ENCODE measurements at regions not wholly inside any gene's neighbourhood (a gene's known extent, or its start where the extent isn't known, plus 50 kb on each side); places are given as distances from the start of the nearest gene placed in this dataset.

- TF ChIP-seq, protein P1, sequence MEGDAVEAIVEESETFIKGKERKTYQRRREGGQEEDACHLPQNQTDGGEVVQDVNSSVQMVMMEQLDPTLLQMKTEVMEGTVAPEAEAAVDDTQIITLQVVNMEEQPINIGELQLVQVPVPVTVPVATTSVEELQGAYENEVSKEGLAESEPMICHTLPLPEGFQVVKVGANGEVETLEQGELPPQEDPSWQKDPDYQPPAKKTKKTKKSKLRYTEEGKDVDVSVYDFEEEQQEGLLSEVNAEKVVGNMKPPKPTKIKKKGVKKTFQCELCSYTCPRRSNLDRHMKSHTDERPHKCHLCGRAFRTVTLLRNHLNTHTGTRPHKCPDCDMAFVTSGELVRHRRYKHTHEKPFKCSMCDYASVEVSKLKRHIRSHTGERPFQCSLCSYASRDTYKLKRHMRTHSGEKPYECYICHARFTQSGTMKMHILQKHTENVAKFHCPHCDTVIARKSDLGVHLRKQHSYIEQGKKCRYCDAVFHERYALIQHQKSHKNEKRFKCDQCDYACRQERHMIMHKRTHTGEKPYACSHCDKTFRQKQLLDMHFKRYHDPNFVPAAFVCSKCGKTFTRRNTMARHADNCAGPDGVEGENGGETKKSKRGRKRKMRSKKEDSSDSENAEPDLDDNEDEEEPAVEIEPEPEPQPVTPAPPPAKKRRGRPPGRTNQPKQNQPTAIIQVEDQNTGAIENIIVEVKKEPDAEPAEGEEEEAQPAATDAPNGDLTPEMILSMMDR (IDR thresholded peaks at IDR 0.05) = no peak
- TF ChIP-seq ATF2 (CRISPR knock-in tag; IDR thresholded peaks at IDR 0.05; ENCODE audit: borderline replicate concordance, low read depth) = no peak
- no peak for TF ChIP-seq E2F4 (CRISPR knock-in tag; IDR thresholded peaks at IDR 0.05; ENCODE audit: borderline replicate concordance, low read depth)
- TF ChIP-seq, protein P2, sequence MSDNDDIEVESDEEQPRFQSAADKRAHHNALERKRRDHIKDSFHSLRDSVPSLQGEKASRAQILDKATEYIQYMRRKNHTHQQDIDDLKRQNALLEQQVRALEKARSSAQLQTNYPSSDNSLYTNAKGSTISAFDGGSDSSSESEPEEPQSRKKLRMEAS (CRISPR knock-in tag; IDR thresholded peaks at IDR 0.05) = no peak
- TF ChIP-seq, protein P3, sequence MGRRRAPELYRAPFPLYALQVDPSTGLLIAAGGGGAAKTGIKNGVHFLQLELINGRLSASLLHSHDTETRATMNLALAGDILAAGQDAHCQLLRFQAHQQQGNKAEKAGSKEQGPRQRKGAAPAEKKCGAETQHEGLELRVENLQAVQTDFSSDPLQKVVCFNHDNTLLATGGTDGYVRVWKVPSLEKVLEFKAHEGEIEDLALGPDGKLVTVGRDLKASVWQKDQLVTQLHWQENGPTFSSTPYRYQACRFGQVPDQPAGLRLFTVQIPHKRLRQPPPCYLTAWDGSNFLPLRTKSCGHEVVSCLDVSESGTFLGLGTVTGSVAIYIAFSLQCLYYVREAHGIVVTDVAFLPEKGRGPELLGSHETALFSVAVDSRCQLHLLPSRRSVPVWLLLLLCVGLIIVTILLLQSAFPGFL (CRISPR knock-in tag; IDR thresholded peaks at IDR 0.05; ENCODE audit: borderline replicate concordance) = no peak
- no peak for TF ChIP-seq ELF4 (CRISPR knock-in tag; IDR thresholded peaks at IDR 0.05; ENCODE audit: low read depth)
- no peak for TF ChIP-seq KAT7 (CRISPR knock-in tag; IDR thresholded peaks at IDR 0.05; ENCODE audit: borderline replicate concordance)
- no peak for TF ChIP-seq IRF2 (CRISPR knock-in tag; IDR thresholded peaks at IDR 0.05; ENCODE audit: borderline replicate concordance, low read depth)
- TF ChIP-seq ATF1 (CRISPR knock-in tag; IDR thresholded peaks at IDR 0.05) = no peak
- TF ChIP-seq RORB (CRISPR knock-in tag; IDR thresholded peaks at IDR 0.05) = no peak
Observed at GRCh38 chr13:111614009-111614408, 293.6 kb downstream of the TEX29 start.

All from WTC11 (cell line).